CD8-positive, alpha-beta memory T cell (primary cell): ENCODE measurements at regions not wholly inside any gene's neighbourhood (a gene's known extent, or its start where the extent isn't known, plus 50 kb on each side); places are given as distances from the start of the nearest gene placed in this dataset.
"Not testable (repeated sequence)": the region's sequence is repeated elsewhere in the genome, so short reads cannot be mapped to it uniquely, and the experiment has no call there.

Source experiments
- CTCF ChIA-PET: fragments of 350-600 bp; sonication (Branson Sonifier 250); formaldehyde crosslinking; loops from one replicate; lab custom pipeline; 2021; ENCODE audit warnings: antibody characterized with exemption; lab: Charles Lee
- POLR2A ChIA-PET: fragments of 350-600 bp; sonication (Branson Sonifier 250); formaldehyde crosslinking; loops from one replicate; lab custom pipeline; 2021; ENCODE audit warnings: antibody characterized with exemption; lab: Charles Lee
- DNase-seq, 5 donors: peaks; one replicate each; pipeline versions ENCODE4 v3.0.0 to v3.0.0-alpha.2; 2020 to 2022; ENCODE audit warnings: mixed read lengths in 1 of 5
- H3K27ac ChIP-seq: one replicate; pipeline ENCODE4 v1.7.0; 2013; ENCODE audit warnings: low read depth, mild to moderate bottlenecking, low read length, moderate library complexity
- H3K27me3 ChIP-seq: 2 replicates; pipeline ENCODE4 v1.7.0; 2013; ENCODE audit warnings: low read length, mild to moderate bottlenecking; ENCODE audit not compliant: insufficient read depth, poor library complexity, severe bottlenecking
- H3K36me3 ChIP-seq: 2 replicates; pipeline ENCODE4 v1.7.0; 2013; ENCODE audit warnings: mild to moderate bottlenecking, low read length, moderate library complexity; ENCODE audit not compliant: insufficient read depth
- H3K4me1 ChIP-seq: 2 replicates; pipeline ENCODE4 v1.7.0; 2013; ENCODE audit warnings: mild to moderate bottlenecking, low read length, moderate library complexity; ENCODE audit not compliant: insufficient read depth
- H3K4me3 ChIP-seq: 2 replicates; pipeline ENCODE4 v1.7.0; 2013; ENCODE audit warnings: mild to moderate bottlenecking, low read length
- H3K9me3 ChIP-seq: 2 replicates; pipeline ENCODE4 v1.7.0; 2013; ENCODE audit warnings: mild to moderate bottlenecking, low read length
- H3K27ac Mint-ChIP-seq, 8 donors: one replicate each; pipeline ENCODE4 v1.8.0; 2020 to 2021; ENCODE audit warnings: mixed read lengths in 8 of 8, mild to moderate bottlenecking in 6 of 8, inconsistent platforms in 3 of 8, moderate library complexity in 3 of 8
- H3K27me3 Mint-ChIP-seq, 2 donors: one replicate each; pipeline ENCODE4 v1.8.0; 2020 to 2021; ENCODE audit warnings: mixed read lengths in 2 of 2, mild to moderate bottlenecking in 1 of 2, moderate library complexity in 1 of 2
- H3K36me3 Mint-ChIP-seq, 3 donors: one replicate each; pipeline ENCODE4 v1.8.0; 2020 to 2021; ENCODE audit warnings: mixed read lengths in 3 of 3, inconsistent platforms in 1 of 3, mild to moderate bottlenecking in 1 of 3
- H3K4me1 Mint-ChIP-seq, 3 donors: one replicate each; pipeline ENCODE4 v1.8.0; 2020 to 2021; ENCODE audit warnings: mixed read lengths in 3 of 3, inconsistent platforms in 1 of 3, mild to moderate bottlenecking in 1 of 3
- H3K4me3 Mint-ChIP-seq, 7 donors: one replicate each; pipeline ENCODE4 v1.8.0; 2020 to 2021; ENCODE audit warnings: mixed read lengths in 7 of 7, mild to moderate bottlenecking in 6 of 7, moderate library complexity in 4 of 7, inconsistent platforms in 2 of 7
- H3K9me3 Mint-ChIP-seq, 5 donors: one replicate each; pipeline ENCODE4 v1.8.0; 2020 to 2022; ENCODE audit warnings: mixed read lengths in 5 of 5, mild to moderate bottlenecking in 3 of 5, moderate library complexity in 2 of 5, inconsistent platforms in 1 of 5

- DNase-seq = no peak
- Histone ChIP-seq H3K9me3 (no peaks in the 10 kb centered on the region), H3K27ac (no peak overlapping the region), H3K4me1 (no peaks in the 10 kb centered on the region), H3K4me3 (no peak overlapping the region), H3K36me3 (no peaks in the 10 kb centered on the region), H3K27me3 (no peaks in the 10 kb centered on the region)
- POLR2A ChIA-PET = no interaction called here
- no peaks in the 10 kb centered on the region for H3K36me3 Mint-ChIP-seq
- H3K9me3 Mint-ChIP-seq = peaks cover 0 to 4% (median 0%) of the 10 kb centered on the region in 5 donors
- no peaks in the 10 kb centered on the region for H3K4me1 Mint-ChIP-seq
- CTCF ChIA-PET = no interaction called here
- peaks cover 0 to 2% of the 10 kb centered on the region in 2 donors for H3K27me3 Mint-ChIP-seq
- no peak overlapping the region for H3K4me3 Mint-ChIP-seq
- no peak overlapping the region for H3K27ac Mint-ChIP-seq
These were observed 205.9 kb upstream of the PHF14 start for GRCh38 chr7:10767771-10768170.

- no peak for DNase-seq
- ChIA-PET CTCF (no interaction called here), POLR2A (no interaction called here)
- H3K9me3 ChIP-seq = no peaks in the 10 kb centered on the region
- H3K36me3 Mint-ChIP-seq = no peaks in the 10 kb centered on the region
- no peak overlapping the region for H3K27ac ChIP-seq
- H3K36me3 ChIP-seq = no peaks in the 10 kb centered on the region
- no peaks in the 10 kb centered on the region for H3K4me1 Mint-ChIP-seq
- peaks cover 0 to 2% of the 10 kb centered on the region in 2 donors for H3K27me3 Mint-ChIP-seq
- peaks cover 0 to 4% (median 0%) of the 10 kb centered on the region in 5 donors for H3K9me3 Mint-ChIP-seq
- H3K27ac Mint-ChIP-seq = no peak overlapping the region
- H3K27me3 ChIP-seq = no peaks in the 10 kb centered on the region
- H3K4me1 ChIP-seq = no peaks in the 10 kb centered on the region
- H3K4me3 ChIP-seq = no peak overlapping the region
- H3K4me3 Mint-ChIP-seq = no peak overlapping the region
These were observed 203.5 kb upstream of the PHF14 start for GRCh38 chr7:10770176-10770575.

GRCh38 chr7:10773430-10773829 lies 200.2 kb upstream of the PHF14 start:
- ChIA-PET POLR2A (no interaction called here), CTCF (no interaction called here)
- Mint-ChIP-seq H3K27me3 (no peaks in the 10 kb centered on the region), H3K9me3 (peaks cover 0 to 3% (median 0%) of the 10 kb centered on the region in 5 donors), H3K36me3 (no peaks in the 10 kb centered on the region), H3K4me1 (no peaks in the 10 kb centered on the region), H3K27ac (no peak overlapping the region), H3K4me3 (no peak overlapping the region)
- Histone ChIP-seq H3K27me3 (no peaks in the 10 kb centered on the region), H3K4me1 (no peaks in the 10 kb centered on the region), H3K27ac (no peak overlapping the region), H3K4me3 (no peak overlapping the region), H3K36me3 (no peaks in the 10 kb centered on the region), H3K9me3 (no peaks in the 10 kb centered on the region)
- no peak for DNase-seq

GRCh38 chr7:10779465-10780399 lies 193.9 kb upstream of the PHF14 start:
- no peak overlapping the region for H3K4me3 Mint-ChIP-seq
- H3K27me3 Mint-ChIP-seq = no peaks in the 10 kb centered on the region
- POLR2A ChIA-PET = no interaction called here

GRCh38 chr7:10780400-10780747 lies 193.3 kb upstream of the PHF14 start:
- no peak overlapping the region for H3K4me3 ChIP-seq
- no peak overlapping the region for H3K4me3 Mint-ChIP-seq
- peaks cover 0 to 6% (median 0%) of the 10 kb centered on the region in 5 donors for H3K9me3 Mint-ChIP-seq
- no peaks in the 10 kb centered on the region for H3K36me3 ChIP-seq
- no peaks in the 10 kb centered on the region for H3K27me3 Mint-ChIP-seq
- H3K27me3 ChIP-seq = no peaks in the 10 kb centered on the region
- H3K9me3 ChIP-seq = no peaks in the 10 kb centered on the region
- peak overlapping the region; percentile 31 for H3K27ac ChIP-seq
- H3K4me1 ChIP-seq = no peaks in the 10 kb centered on the region
- no peak overlapping the region for H3K27ac Mint-ChIP-seq
- no peaks in the 10 kb centered on the region for H3K36me3 Mint-ChIP-seq
- no peaks in the 10 kb centered on the region for H3K4me1 Mint-ChIP-seq
- CTCF ChIA-PET = no interaction called here
- POLR2A ChIA-PET = no interaction called here
- no peak for DNase-seq

More at GRCh38 chr7:10779465-10780399, 193.9 kb upstream of the PHF14 start:
- Mint-ChIP-seq H3K36me3 (no peaks in the 10 kb centered on the region), H3K27ac (no peak overlapping the region), H3K9me3 (peaks cover 0 to 6% (median 0%) of the 10 kb centered on the region in 5 donors), H3K4me1 (no peaks in the 10 kb centered on the region)
- H3K9me3 ChIP-seq = no peaks in the 10 kb centered on the region
- H3K36me3 ChIP-seq = no peaks in the 10 kb centered on the region
- H3K27ac ChIP-seq = peak overlapping the region; percentile 31
- CTCF ChIA-PET = no interaction called here
- DNase-seq = peak in 1 of 5 donors; percentile 37
- H3K27me3 ChIP-seq = no peaks in the 10 kb centered on the region
- H3K4me3 ChIP-seq = no peak overlapping the region
- no peaks in the 10 kb centered on the region for H3K4me1 ChIP-seq

GRCh38 chr7:10786976-10787375 lies 186.7 kb upstream of the PHF14 start:
- H3K4me3 ChIP-seq, H3K9me3 ChIP-seq, DNase-seq, POLR2A ChIA-PET, H3K36me3 Mint-ChIP-seq, H3K27me3 Mint-ChIP-seq, H3K9me3 Mint-ChIP-seq, H3K27ac ChIP-seq, H3K4me3 Mint-ChIP-seq, H3K4me1 ChIP-seq, CTCF ChIA-PET, H3K27ac Mint-ChIP-seq, H3K27me3 ChIP-seq, H3K4me1 Mint-ChIP-seq, H3K36me3 ChIP-seq: not testable (repeated sequence)

GRCh38 chr7:10789170-10789569 lies 184.5 kb upstream of the PHF14 start:
- no peak for DNase-seq
- Mint-ChIP-seq H3K27ac (no peak overlapping the region), H3K4me1 (no peaks in the 10 kb centered on the region), H3K4me3 (no peak overlapping the region), H3K27me3 (no peaks in the 10 kb centered on the region), H3K9me3 (peaks cover 0 to 1% (median 0%) of the 10 kb centered on the region in 5 donors), H3K36me3 (no peaks in the 10 kb centered on the region)
- POLR2A ChIA-PET = no interaction called here
- CTCF ChIA-PET = no interaction called here
- Histone ChIP-seq H3K4me3 (no peak overlapping the region), H3K27ac (no peak overlapping the region), H3K27me3 (no peaks in the 10 kb centered on the region), H3K36me3 (no peaks in the 10 kb centered on the region), H3K9me3 (no peaks in the 10 kb centered on the region), H3K4me1 (no peaks in the 10 kb centered on the region)

GRCh38 chr7:10790910-10791309 lies 182.8 kb upstream of the PHF14 start:
- H3K9me3 Mint-ChIP-seq = peaks cover 0 to 1% (median 0%) of the 10 kb centered on the region in 5 donors

More at GRCh38 chr7:10790910-10791309, 182.8 kb upstream of the PHF14 start:
- ChIA-PET CTCF (no interaction called here), POLR2A (no interaction called here)
- H3K27ac ChIP-seq = no peak overlapping the region
- no peaks in the 10 kb centered on the region for H3K27me3 ChIP-seq
- no peak overlapping the region for H3K4me3 ChIP-seq
- DNase-seq = no peak
- H3K4me1 Mint-ChIP-seq = no peaks in the 10 kb centered on the region
- no peak overlapping the region for H3K27ac Mint-ChIP-seq
- no peaks in the 10 kb centered on the region for H3K36me3 ChIP-seq
- no peaks in the 10 kb centered on the region for H3K4me1 ChIP-seq
- no peaks in the 10 kb centered on the region for H3K9me3 ChIP-seq
- H3K4me3 Mint-ChIP-seq = no peak overlapping the region
- no peaks in the 10 kb centered on the region for H3K36me3 Mint-ChIP-seq
- no peaks in the 10 kb centered on the region for H3K27me3 Mint-ChIP-seq
